ENCODE measurements at regions not wholly inside any gene's neighbourhood (a gene's known extent, or its start where the extent isn't known, plus 50 kb on each side); places are given as distances from the start of the nearest gene placed in this dataset.
"Not testable (repeated sequence)": the region's sequence is repeated elsewhere in the genome, so short reads cannot be mapped to it uniquely, and the experiment has no call there.

- H3K36me3 ChIP-seq (replicated peaks; ENCODE audit: control insufficient read depth, insufficient read depth, low read length); H3K4me3 ChIP-seq (ENCODE audit: insufficient read depth, low read depth, low read length); H3K27me3 ChIP-seq (ENCODE audit: control insufficient read depth, insufficient read depth, low read length); DNase-seq: not testable (repeated sequence)
Measured at GRCh38 chr15:101876031-101876430, 64.0 kb downstream of the OR4F15 start.

- not testable (repeated sequence) for H3K4me3 ChIP-seq (ENCODE audit: insufficient read depth, low read depth, low read length); H3K36me3 ChIP-seq (replicated peaks; ENCODE audit: control insufficient read depth, insufficient read depth, low read length); DNase-seq; H3K27me3 ChIP-seq (ENCODE audit: control insufficient read depth, insufficient read depth, low read length)
Measured at GRCh38 chr15:101877649-101878048, 65.6 kb downstream of the OR4F15 start.

DNA sequence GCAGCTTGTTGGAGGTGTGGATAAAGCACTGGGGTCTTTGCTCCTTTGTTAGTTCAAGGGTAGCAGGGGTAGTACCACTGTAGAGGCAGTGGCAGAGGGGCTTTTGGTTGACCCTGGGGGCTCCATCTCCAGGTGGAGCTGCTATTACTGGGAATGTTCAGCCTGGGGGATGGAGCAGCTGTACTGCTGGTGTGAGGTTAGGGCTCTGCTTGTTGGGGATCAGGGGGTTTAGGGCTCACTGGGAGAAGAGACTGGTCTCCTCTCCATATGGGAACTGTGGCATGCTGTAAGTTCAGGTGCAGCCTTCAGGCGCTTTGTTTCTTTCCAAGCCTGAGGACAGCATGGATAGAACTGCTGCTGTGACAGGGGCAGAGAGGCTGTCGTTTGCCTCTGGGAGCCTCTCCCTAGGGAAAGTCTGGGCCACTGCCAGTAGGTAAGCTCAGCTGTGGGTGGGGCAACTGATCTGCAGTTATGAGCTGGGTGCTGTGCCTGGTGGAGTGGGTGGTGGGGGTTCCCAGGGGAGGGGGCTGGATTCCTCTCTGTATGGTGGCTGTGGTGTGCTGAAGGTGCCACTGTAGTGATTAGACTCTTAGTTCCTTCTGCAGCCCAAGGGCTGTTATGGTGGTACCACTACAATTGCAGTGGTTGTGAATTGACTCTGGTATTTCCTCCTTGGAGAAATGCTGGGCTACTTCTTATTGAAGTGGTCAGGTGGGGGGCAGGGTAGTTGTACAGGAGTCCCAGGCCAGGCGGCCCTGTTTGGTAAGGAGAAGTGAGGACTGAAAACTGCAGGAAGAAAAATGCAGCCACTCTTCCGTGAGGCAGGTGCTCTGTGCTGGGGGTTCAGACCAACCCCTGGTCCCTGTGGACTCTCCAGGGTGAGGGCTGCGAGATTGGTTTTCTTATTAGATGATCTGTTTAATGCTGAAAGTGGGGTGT is 100.6 kb downstream of the OR4F15 start:
- H3K27me3 ChIP-seq (ENCODE audit: control insufficient read depth, insufficient read depth, low read length); H3K4me3 ChIP-seq (ENCODE audit: insufficient read depth, low read depth, low read length); DNase-seq; H3K36me3 ChIP-seq (replicated peaks; ENCODE audit: control insufficient read depth, insufficient read depth, low read length): not testable (repeated sequence)

DNA sequence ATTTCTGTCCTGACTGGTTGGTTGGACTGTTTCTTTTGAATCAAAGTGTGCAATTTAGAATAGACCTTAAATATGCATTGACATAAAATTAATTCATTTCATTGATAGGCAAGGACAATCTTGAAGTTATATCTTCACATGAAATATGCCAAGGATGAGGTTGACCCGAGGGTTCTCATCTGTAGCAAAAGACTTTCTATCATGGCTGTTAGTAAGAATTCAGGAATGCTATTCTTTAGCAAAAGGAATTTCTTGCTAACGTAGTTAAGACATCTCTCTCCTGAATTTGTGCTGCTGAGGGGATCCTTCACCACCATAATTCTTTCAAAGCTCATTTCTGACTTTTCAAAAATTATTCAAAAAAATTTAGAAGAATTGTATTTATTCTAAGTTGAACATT is 112.6 kb downstream of the OR4F15 start:
- H3K27me3 ChIP-seq (ENCODE audit: control insufficient read depth, insufficient read depth, low read length); H3K36me3 ChIP-seq (replicated peaks; ENCODE audit: control insufficient read depth, insufficient read depth, low read length); H3K4me3 ChIP-seq (ENCODE audit: insufficient read depth, low read depth, low read length); DNase-seq: not testable (repeated sequence)

- not testable (repeated sequence) for H3K27me3 ChIP-seq (ENCODE audit: control insufficient read depth, insufficient read depth, low read length); DNase-seq; H3K4me3 ChIP-seq (ENCODE audit: insufficient read depth, low read depth, low read length); H3K36me3 ChIP-seq (replicated peaks; ENCODE audit: control insufficient read depth, insufficient read depth, low read length)
Measured at GRCh38 chr15:101934506-101934905, 122.5 kb downstream of the OR4F15 start.

- not testable (repeated sequence) for DNase-seq; H3K27me3 ChIP-seq (ENCODE audit: control insufficient read depth, insufficient read depth, low read length); H3K36me3 ChIP-seq (replicated peaks; ENCODE audit: control insufficient read depth, insufficient read depth, low read length); H3K4me3 ChIP-seq (ENCODE audit: insufficient read depth, low read depth, low read length)
Measured at GRCh38 chr15:101937362-101937761, 125.4 kb downstream of the OR4F15 start.

DNA sequence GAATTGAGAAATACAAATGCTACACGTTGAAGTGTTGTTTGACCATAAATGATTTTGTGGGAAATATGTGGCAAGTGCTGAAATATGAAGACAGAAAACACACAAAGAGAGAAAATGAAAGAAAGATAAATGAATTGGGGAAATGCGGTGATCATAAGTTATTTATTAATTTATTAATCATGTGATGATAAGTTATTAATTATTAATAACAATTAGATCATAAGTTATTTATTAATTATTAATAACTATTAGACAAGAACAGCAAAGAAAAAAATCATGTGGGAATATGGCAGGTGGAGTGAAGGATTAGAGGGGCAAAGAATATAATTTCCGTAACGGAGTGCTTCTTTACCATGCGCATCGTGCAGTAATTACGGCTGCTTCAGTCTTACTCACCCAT is 126.6 kb downstream of the OR4F15 start:
- H3K4me3 ChIP-seq (ENCODE audit: insufficient read depth, low read depth, low read length); DNase-seq; H3K36me3 ChIP-seq (replicated peaks; ENCODE audit: control insufficient read depth, insufficient read depth, low read length); H3K27me3 ChIP-seq (ENCODE audit: control insufficient read depth, insufficient read depth, low read length): not testable (repeated sequence)

DNA sequence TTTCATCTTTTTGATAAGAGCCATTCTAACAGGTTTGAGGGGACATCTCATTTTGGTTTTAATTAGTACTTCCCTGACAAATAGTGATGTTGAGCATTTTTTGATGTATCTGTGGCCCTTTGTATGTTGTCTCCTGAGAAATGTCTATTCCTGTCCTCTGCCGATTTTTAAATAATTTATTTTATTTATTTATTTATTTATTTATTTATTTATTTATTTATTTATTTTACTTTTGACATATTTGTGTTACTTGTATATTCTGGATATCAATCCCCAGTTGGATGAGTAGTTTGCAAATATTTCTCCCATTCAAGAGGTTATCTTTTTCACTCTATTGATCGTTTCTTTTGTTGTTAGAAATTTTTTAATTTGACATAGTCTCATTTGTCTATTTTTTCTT is 133.9 kb downstream of the OR4F15 start:
- DNase-seq; H3K36me3 ChIP-seq (replicated peaks; ENCODE audit: control insufficient read depth, insufficient read depth, low read length); H3K4me3 ChIP-seq (ENCODE audit: insufficient read depth, low read depth, low read length); H3K27me3 ChIP-seq (ENCODE audit: control insufficient read depth, insufficient read depth, low read length): not testable (repeated sequence)

DNA sequence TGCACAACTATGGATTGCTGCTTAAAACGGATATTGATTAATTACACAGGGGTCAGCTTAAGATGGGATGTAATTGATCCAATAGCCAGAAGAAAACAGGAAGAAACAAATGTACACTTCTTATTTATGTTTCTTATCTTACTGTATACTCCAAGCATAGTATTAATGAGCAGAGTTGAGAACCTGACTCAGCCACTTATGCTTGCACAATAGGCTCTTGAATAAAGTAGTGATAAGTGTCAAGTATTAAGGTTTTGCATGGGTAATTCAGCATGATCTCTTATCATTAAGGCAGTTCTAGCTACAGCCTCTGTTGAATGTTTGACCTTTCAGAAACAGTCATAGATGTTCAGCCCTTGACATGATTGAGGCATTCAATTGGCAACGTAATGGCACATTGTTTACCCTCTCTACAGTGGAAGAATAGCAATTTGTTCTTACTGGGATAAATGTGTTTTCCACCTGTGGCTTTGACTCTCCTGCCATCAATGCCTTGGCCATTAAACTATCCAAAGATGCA is 136.5 kb downstream of the OR4F15 start:
- H3K36me3 ChIP-seq (replicated peaks; ENCODE audit: control insufficient read depth, insufficient read depth, low read length); DNase-seq; H3K4me3 ChIP-seq (ENCODE audit: insufficient read depth, low read depth, low read length); H3K27me3 ChIP-seq (ENCODE audit: control insufficient read depth, insufficient read depth, low read length): not testable (repeated sequence)

- not testable (repeated sequence) for H3K4me3 ChIP-seq (ENCODE audit: insufficient read depth, low read depth, low read length); H3K36me3 ChIP-seq (replicated peaks; ENCODE audit: control insufficient read depth, insufficient read depth, low read length); H3K27me3 ChIP-seq (ENCODE audit: control insufficient read depth, insufficient read depth, low read length); DNase-seq
Measured at GRCh38 chr15:101949380-101950065, 137.5 kb downstream of the OR4F15 start.

DNA sequence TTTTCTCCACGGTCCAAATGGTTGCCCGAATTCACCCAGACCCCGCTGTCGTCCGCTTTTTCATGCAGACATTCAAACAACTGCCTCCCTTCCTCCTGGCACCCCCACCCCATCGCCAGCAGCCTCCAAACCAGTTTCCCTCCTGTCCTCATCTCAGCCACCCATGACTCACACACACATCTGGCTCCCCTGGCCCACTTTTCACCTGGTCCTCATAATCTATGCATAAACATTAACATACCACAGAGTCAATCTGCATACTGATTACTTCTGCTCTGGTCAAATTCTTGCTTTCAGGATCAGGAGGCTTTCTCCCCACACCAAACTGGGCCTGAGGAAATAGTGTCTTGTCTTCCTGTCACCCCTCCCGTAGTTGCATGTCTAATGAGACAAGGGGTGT is 142.0 kb downstream of the OR4F15 start:
- not testable (repeated sequence) for DNase-seq; H3K27me3 ChIP-seq (ENCODE audit: control insufficient read depth, insufficient read depth, low read length); H3K4me3 ChIP-seq (ENCODE audit: insufficient read depth, low read depth, low read length); H3K36me3 ChIP-seq (replicated peaks; ENCODE audit: control insufficient read depth, insufficient read depth, low read length)

DNA sequence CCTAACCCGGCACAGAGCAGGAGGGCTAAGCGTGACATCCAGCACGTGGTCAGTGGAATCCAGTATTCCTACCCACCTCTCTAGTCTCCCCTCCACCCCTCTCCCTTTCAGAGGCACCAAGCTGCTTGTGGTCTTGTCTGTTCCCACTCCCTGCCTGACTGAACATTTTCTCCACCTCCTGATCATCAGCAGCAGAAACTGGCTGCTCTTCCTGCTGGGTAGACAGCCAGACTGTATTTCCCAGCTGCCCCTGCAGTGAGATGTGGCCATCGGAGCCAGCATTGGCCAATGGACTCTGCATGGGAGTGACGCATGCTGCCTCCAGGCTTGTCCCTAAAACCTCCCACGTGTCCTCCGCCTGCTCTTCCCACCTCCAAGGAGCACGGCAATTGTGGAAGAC is 143.8 kb downstream of the OR4F15 start:
- H3K27me3 ChIP-seq (ENCODE audit: control insufficient read depth, insufficient read depth, low read length); H3K4me3 ChIP-seq (ENCODE audit: insufficient read depth, low read depth, low read length); H3K36me3 ChIP-seq (replicated peaks; ENCODE audit: control insufficient read depth, insufficient read depth, low read length); DNase-seq: not testable (repeated sequence)

GRCh38 chr15:101958656-101959055 is 146.7 kb downstream of the OR4F15 start:
- H3K27me3 ChIP-seq (ENCODE audit: control insufficient read depth, insufficient read depth, low read length); DNase-seq; H3K36me3 ChIP-seq (replicated peaks; ENCODE audit: control insufficient read depth, insufficient read depth, low read length); H3K4me3 ChIP-seq (ENCODE audit: insufficient read depth, low read depth, low read length): not testable (repeated sequence)

- not testable (repeated sequence) for H3K36me3 ChIP-seq (replicated peaks; ENCODE audit: control insufficient read depth, insufficient read depth, low read length); DNase-seq; H3K27me3 ChIP-seq (ENCODE audit: control insufficient read depth, insufficient read depth, low read length); H3K4me3 ChIP-seq (ENCODE audit: insufficient read depth, low read depth, low read length)
Measured at GRCh38 chr15:101961263-101961662, 149.3 kb downstream of the OR4F15 start.

GRCh38 chr15:101961765-101962164 is 149.8 kb downstream of the OR4F15 start:
- H3K4me3 ChIP-seq (ENCODE audit: insufficient read depth, low read depth, low read length), result peak overlapping the region; percentile 34
- H3K27me3 ChIP-seq (ENCODE audit: control insufficient read depth, insufficient read depth, low read length); H3K36me3 ChIP-seq (replicated peaks; ENCODE audit: control insufficient read depth, insufficient read depth, low read length); DNase-seq: not testable (repeated sequence)
